ENCODE measurements at regions not wholly inside any gene's neighbourhood (a gene's known extent, or its start where the extent isn't known, plus 50 kb on each side); places are given as distances from the start of the nearest gene placed in this dataset.
"Not testable (repeated sequence)": the region's sequence is repeated elsewhere in the genome, so short reads cannot be mapped to it uniquely, and the experiment has no call there.

DNA sequence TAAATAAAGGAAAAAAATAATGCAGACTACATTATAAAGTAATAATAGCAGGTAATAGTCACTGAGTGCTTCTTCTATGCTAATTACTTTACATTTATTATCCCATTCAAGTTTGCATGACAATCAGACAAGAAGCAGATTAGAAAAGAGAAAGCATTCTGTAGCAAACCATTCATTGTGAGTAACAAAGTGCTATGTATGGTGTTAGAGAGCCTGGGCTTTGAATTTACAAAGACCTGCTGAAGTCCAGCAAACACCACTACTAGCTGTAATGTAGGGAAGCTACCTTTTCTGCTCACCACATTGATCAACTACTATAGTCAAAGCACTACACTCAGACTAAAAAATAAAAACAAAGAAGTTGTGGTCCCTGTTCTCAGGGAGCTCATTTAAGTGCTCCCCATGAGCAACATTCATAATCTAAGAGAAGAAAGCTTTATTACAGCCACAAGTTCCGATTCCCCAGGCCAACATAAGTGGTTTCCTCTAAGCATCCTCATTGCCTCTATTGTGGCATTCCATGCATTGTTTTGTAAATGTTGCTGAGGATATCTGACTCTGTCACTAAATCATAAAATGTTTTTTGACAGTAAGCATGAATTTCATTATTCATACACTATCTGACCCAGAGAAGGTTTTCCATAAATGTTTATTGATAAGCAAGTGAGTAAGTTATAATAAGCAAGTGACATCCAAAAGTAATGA is 108.5 kb downstream of the FOXD4L6 start:
- not testable (repeated sequence) for FAIRE-seq; DNase-seq (ENCODE audit: insufficient read length, low spot score)

GRCh38 chr9:41018948-41019347 is 109.5 kb downstream of the FOXD4L6 start:
- not testable (repeated sequence) for DNase-seq (ENCODE audit: insufficient read length, low spot score); FAIRE-seq

DNA sequence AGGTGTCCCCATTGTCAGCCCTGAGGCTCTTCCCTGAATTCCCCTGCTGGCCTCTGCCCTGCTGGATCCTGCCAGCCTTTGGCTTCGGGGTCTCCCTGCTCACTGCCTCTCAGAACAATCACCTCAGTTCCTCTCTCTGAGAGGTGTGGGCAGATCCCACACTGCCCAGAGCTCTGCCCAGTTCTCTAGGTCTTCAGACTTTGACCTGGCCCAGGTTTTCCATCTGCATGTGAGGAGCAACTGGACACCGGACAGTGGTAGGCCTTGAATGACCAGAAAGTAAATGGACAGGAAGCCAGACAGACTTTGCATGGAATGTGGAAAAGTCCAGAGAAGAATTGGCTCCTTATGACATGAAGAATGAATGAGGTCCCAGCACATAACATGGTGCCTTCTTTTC is 111.8 kb downstream of the FOXD4L6 start:
- not testable (repeated sequence) for FAIRE-seq; DNase-seq (ENCODE audit: insufficient read length, low spot score)

- DNase-seq (ENCODE audit: insufficient read length, low spot score); FAIRE-seq: not testable (repeated sequence)
Observed at GRCh38 chr9:40999952-41000700, 128.4 kb downstream of the FOXD4L6 start.

GRCh38 chr9:40995490-40995889 is 133.0 kb downstream of the FOXD4L6 start:
- not testable (repeated sequence) for DNase-seq (ENCODE audit: insufficient read length, low spot score); FAIRE-seq

GRCh38 chr9:40993842-40994241 is 134.6 kb downstream of the FOXD4L6 start:
- not testable (repeated sequence) for FAIRE-seq; DNase-seq (ENCODE audit: insufficient read length, low spot score)

- not testable (repeated sequence) for FAIRE-seq; DNase-seq (ENCODE audit: insufficient read length, low spot score)
Observed at GRCh38 chr9:40993375-40993774, 135.1 kb downstream of the FOXD4L6 start.

GRCh38 chr9:40992472-40992821 is 136.0 kb downstream of the FOXD4L6 start:
- DNase-seq (ENCODE audit: insufficient read length, low spot score) = peak; percentile 5
- FAIRE-seq = not testable (repeated sequence)

GRCh38 chr9:40991741-40992471 is 136.6 kb downstream of the FOXD4L6 start:
- peak; percentile 83 for DNase-seq (ENCODE audit: insufficient read length, low spot score)
- FAIRE-seq = not testable (repeated sequence)

DNA sequence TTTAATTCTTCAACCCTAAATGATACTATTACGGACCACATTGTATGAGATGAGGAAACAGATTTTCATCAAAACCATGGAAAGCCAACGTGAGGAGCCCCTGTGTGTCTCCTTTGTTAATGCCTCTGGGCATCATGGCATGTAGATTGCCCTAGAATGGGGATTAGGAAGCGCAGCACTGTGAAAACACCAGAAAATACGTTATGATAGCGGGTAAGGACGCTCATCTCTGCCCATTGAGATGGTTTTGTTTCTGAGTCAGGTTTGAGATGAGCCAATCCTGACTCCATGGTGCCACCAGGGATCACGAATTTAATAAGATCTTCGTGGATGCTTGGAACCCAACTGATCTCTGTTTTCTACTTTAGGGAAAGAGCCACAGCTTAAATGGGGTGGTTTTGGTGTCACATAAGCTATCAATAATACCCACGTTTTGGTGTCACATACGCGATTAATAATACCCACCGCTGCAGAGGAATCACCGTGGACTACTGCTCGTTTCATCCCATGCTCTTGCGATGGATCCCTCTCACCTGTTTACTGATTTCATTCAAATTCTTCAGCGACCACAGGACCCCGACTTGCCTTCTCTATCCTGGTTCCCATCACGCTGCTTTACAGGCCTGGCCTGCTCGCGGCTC is 137.3 kb downstream of the FOXD4L6 start:
- not testable (repeated sequence) for FAIRE-seq; DNase-seq (ENCODE audit: insufficient read length, low spot score)

- DNase-seq (ENCODE audit: insufficient read length, low spot score); FAIRE-seq: not testable (repeated sequence)
Observed at GRCh38 chr9:40986332-40986731, 142.1 kb downstream of the FOXD4L6 start.

GRCh38 chr9:40975351-40975750 is 153.1 kb downstream of the FOXD4L6 start:
- not testable (repeated sequence) for FAIRE-seq; DNase-seq (ENCODE audit: insufficient read length, low spot score)

DNA sequence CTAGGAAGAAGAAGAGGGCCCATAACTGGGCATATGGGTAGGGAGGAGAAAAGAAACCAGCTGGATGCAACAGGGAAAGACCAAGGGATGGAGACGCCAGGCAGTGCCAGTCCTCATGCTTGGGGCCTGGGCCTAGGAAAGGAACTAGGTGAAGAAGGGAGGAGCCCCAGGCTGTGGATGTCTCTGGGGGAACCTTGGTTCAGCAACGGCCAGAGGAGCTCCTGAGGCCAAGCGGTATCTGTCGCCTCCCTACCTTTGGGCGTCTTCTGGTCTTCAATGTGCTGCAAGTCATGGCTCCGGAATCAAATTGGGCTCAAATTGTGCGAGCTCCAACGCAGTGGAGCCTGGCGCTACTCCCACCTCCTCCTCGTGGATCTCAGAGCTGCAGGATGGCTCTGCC is 153.6 kb downstream of the FOXD4L6 start:
- DNase-seq (ENCODE audit: insufficient read length, low spot score); FAIRE-seq: not testable (repeated sequence)

DNA sequence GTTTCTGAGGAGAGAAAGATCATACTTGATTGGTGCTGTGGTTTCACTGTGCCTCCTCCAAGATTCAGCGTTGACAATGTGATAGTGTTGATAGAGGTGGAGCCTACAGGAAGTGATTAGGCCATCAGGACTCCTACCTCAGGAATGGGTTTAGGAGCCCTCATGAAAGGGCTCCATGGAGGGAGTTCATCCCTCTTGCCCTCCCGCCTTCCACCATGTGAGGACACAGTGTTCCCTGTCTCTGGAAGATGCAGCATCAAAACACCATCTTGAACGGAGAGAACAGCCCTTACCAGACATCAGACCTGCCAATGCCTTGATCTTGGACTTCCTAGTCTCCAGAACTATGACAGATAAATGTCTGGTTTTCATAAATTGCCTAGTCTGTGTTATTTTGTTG is 156.7 kb downstream of the FOXD4L6 start:
- not testable (repeated sequence) for DNase-seq (ENCODE audit: insufficient read length, low spot score); FAIRE-seq

DNA sequence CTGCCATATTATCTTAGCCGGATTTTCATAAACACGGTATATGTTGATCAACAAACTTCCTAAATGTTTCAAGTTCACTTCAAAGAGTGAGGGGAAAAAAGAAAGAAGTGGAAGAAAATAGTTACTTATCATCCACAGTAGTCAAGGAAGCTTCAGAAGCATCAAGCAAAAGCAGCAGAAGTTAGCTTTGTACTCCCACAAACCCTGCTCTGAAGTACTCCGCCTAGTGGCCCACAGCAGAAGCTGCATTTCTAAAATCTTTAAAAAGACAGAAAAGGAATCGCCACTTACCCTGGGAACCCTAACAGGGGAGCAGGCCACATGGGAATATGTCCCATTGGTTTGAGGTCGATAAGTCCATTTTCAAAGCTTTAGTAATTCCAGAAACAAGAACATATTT is 158.1 kb downstream of the FOXD4L6 start:
- not testable (repeated sequence) for FAIRE-seq; DNase-seq (ENCODE audit: insufficient read length, low spot score)

- FAIRE-seq; DNase-seq (ENCODE audit: insufficient read length, low spot score): not testable (repeated sequence)
Observed at GRCh38 chr9:40962461-40962860, 166.0 kb downstream of the FOXD4L6 start.

DNA sequence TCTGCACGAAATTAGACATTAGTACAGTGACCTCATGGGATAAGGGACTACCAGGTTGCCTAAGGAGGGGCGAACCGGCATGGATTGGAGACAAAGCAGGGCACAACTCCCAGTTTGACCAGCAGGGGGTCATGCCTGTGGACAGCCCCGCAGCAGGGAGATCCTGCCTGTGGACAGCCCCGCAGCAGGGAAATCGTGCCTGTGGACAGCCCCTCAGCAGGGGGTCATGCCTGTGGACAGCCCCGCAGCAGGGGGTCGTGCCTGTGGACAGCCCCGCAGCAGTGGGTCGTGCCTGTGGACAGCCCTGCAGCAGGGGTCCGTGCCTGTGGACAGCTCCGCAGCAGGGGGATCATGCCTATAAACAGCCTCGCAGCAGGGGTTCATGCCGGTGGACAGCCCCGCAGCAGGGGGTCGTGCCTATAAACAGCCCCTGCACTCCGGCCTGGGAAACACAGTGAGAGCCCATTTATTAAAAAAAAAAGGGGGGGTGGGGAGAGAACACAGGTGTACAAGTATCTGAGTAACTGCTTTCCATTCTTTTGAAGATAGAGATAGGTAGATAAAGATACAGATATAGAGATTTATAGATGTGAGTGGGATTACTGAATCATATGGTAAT is 176.5 kb downstream of the FOXD4L6 start:
- FAIRE-seq; DNase-seq (ENCODE audit: insufficient read length, low spot score): not testable (repeated sequence)

DNA sequence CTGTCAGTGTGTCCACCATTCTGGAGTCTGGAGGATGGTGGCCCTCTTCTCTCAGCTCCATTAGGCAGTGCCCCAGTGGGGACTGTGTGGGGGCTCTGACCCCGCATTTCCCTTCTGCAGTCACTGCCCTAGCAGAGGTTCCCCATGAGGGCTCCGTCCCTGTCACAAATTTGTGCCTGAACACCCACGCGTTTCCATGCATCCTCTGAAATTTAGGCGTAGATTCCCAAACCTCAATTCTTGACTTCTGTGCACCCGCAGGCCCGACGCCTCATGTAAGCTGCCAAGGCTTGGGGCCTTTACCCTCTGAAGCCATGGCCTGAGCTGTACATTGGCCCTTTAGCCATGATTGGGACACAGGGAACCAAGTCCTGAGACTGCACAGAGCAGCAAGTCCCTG is 182.3 kb downstream of the FOXD4L6 start:
- DNase-seq (ENCODE audit: insufficient read length, low spot score); FAIRE-seq: not testable (repeated sequence)

- FAIRE-seq; DNase-seq (ENCODE audit: insufficient read length, low spot score): not testable (repeated sequence)
Observed at GRCh38 chr9:40942730-40943129, 185.8 kb downstream of the FOXD4L6 start.

GRCh38 chr9:40939888-40940209 is 188.6 kb downstream of the FOXD4L6 start:
- not testable (repeated sequence) for FAIRE-seq; DNase-seq (ENCODE audit: insufficient read length, low spot score)
